Esophagus muscularis mucosa (tissue), 4 donors: ENCODE measurements at regions not wholly inside any gene's neighbourhood (a gene's known extent, or its start where the extent isn't known, plus 50 kb on each side); places are given as distances from the start of the nearest gene placed in this dataset.

Source experiments
- EP300 ChIP-seq: sonication (generic); formaldehyde crosslinking; IDR thresholded peaks from one replicate; pipeline ENCODE4 v1.6.1; 2017; ENCODE audit warnings: antibody characterized with exemption
- POLR2A ChIP-seq: fragments of 450-650 bp; IDR thresholded peaks from one replicate; pipeline ENCODE4 v1.6.1; 2017; ENCODE audit warnings: antibody characterized with exemption, moderate library complexity, mild to moderate bottlenecking, low read depth
- POLR2AphosphoS5 ChIP-seq, 2 donors: sonication (generic); formaldehyde crosslinking; IDR thresholded peaks; one replicate each; pipeline ENCODE4 v1.6.1; 2017; ENCODE audit warnings: antibody characterized with exemption in 2 of 2
- TF ChIP-seq, protein P1 (sequence below), 3 experiments: fragments of 200-600 bp in 2 of 3; fragments of 450-650 bp in 1 of 3; sonication (generic) in 2 of 3; IDR thresholded peaks; one replicate each; pipeline ENCODE4 v1.5.1; 2017 to 2019; ENCODE audit warnings: antibody characterized with exemption in 3 of 3, mild to moderate bottlenecking in 2 of 3, moderate library complexity in 1 of 3

DNA sequence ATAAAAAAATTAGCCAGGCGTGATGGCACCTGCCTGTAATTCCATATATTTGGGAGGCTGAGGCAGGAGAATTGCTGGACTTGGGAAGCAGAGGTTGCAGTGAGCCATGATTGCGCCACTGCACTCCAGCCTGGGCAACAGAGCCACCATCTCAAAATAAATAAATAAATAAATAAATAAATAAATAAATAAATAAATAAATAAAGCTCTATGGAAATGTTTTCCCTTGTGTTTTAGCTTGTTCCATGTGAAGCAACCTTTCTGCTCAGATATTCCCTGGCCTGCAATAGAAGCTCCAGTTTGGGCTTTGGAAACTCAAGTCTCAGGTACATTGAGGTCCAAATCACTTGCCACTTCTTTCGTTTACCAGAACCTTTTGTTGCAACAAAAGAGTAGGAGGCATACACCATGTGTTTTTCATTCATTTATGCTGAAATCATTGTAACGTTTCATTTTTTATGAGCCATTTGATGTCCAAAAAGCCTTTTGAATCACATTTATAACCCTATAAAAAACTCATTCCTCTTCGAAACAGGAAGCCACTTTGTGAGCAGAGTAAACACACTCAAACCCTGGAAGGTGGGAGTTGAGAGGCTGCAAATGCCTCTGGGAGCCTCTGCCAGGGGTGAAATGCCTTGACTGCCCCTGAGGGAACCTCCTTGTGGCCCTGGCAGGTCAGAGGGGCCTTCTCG, 376.6 kb upstream of the TBX3 start:
- TF ChIP-seq EP300 (no peak), POLR2A (no peak), POLR2AphosphoS5 (IDR thresholded peaks at IDR 0.05) (no peak)
- TF ChIP-seq, protein P1, sequence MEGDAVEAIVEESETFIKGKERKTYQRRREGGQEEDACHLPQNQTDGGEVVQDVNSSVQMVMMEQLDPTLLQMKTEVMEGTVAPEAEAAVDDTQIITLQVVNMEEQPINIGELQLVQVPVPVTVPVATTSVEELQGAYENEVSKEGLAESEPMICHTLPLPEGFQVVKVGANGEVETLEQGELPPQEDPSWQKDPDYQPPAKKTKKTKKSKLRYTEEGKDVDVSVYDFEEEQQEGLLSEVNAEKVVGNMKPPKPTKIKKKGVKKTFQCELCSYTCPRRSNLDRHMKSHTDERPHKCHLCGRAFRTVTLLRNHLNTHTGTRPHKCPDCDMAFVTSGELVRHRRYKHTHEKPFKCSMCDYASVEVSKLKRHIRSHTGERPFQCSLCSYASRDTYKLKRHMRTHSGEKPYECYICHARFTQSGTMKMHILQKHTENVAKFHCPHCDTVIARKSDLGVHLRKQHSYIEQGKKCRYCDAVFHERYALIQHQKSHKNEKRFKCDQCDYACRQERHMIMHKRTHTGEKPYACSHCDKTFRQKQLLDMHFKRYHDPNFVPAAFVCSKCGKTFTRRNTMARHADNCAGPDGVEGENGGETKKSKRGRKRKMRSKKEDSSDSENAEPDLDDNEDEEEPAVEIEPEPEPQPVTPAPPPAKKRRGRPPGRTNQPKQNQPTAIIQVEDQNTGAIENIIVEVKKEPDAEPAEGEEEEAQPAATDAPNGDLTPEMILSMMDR (IDR thresholded peaks at IDR 0.05): no peak
